OCI-LY1 (cell line): ENCODE measurements at regions not wholly inside any gene's neighbourhood (a gene's known extent, or its start where the extent isn't known, plus 50 kb on each side); places are given as distances from the start of the nearest gene placed in this dataset.

Experiments used
- H2AFZ ChIP-seq: fragments of 200-600 bp; sonication (generic), shearing (Covaris generic); 2 replicates; pipeline ENCODE4 v1.6.0; 2014; ENCODE audit warnings: antibody characterized with exemption, mild to moderate bottlenecking, low read length
- H3F3A ChIP-seq: fragments of 200-600 bp; sonication (generic), shearing (Covaris generic); 2 replicates; pipeline ENCODE4 v1.6.0; 2014; ENCODE audit warnings: mild to moderate bottlenecking, antibody characterized with exemption, low read length, moderate library complexity; ENCODE audit not compliant: insufficient read depth
- H3K27ac ChIP-seq: fragments of 200-600 bp; sonication (generic); 2 replicates; pipeline ENCODE4 v1.5.1; 2014; ENCODE audit warnings: low read length, mixed run types, mild to moderate bottlenecking, low read depth; ENCODE audit not compliant: poor library complexity, severe bottlenecking
- H3K27me3 ChIP-seq: fragments of 200-600 bp; sonication (generic); 2 replicates; pipeline ENCODE4 v1.6.0; 2014; ENCODE audit warnings: antibody characterized with exemption, mild to moderate bottlenecking, low read length, moderate library complexity; ENCODE audit not compliant: insufficient read depth
- H3K36me3 ChIP-seq: fragments of 200-600 bp; sonication (generic); 2 replicates; pipeline ENCODE4 v1.6.1; 2014; ENCODE audit warnings: mild to moderate bottlenecking, antibody characterized with exemption, low read length, moderate library complexity, mixed read lengths; ENCODE audit not compliant: insufficient read depth
- H3K4me1 ChIP-seq: fragments of 200-600 bp; sonication (generic); 2 replicates; pipeline ENCODE4 v1.5.1; 2014; ENCODE audit warnings: mild to moderate bottlenecking, low read length, moderate library complexity; ENCODE audit not compliant: insufficient read depth, severe bottlenecking
- H3K4me2 ChIP-seq: fragments of 200-600 bp; sonication (generic), shearing (Covaris generic); 2 replicates; pipeline ENCODE4 v1.6.1; 2014; ENCODE audit warnings: low read length
- H3K4me3 ChIP-seq: fragments of 200-600 bp; sonication (generic); 2 replicates; pipeline ENCODE4 v1.5.1; 2014; ENCODE audit warnings: low read length, low read depth, mild to moderate bottlenecking, mixed read lengths; ENCODE audit not compliant: poor library complexity, severe bottlenecking
- H3K79me2 ChIP-seq: fragments of 200-600 bp; shearing (Covaris generic); 2 replicates; pipeline ENCODE4 v1.6.1; 2016; ENCODE audit warnings: mixed run types, low read length, mixed read lengths; ENCODE audit not compliant: insufficient read depth
- H3K9ac ChIP-seq: fragments of 200-600 bp; sonication (generic), shearing (Covaris generic); 2 replicates; pipeline ENCODE4 v1.6.1; 2014; ENCODE audit warnings: mild to moderate bottlenecking, low read length, mixed read lengths
- H3K9me2 ChIP-seq: fragments of 200-600 bp; sonication (generic), shearing (Covaris generic); 2 replicates; pipeline ENCODE4 v1.6.1; 2014; ENCODE audit warnings: low read depth, mild to moderate bottlenecking, low read length, mixed read lengths
- H3K9me3 ChIP-seq: fragments of 200-600 bp; shearing (Covaris generic); 2 replicates; pipeline ENCODE4 v1.6.1; 2014; ENCODE audit warnings: low read length, mixed read lengths
- H4K20me1 ChIP-seq: fragments of 200-600 bp; sonication (generic), shearing (Covaris generic); 2 replicates; pipeline ENCODE4 v1.6.0; 2016; ENCODE audit warnings: mild to moderate bottlenecking, low read length; ENCODE audit not compliant: insufficient read depth
- EZH2 ChIP-seq: fragments of 200-600 bp; sonication (generic), shearing (Covaris generic); IDR thresholded peaks from 2 replicates; pipeline ENCODE4 v1.8.0; 2017; ENCODE audit warnings: borderline replicate concordance, mixed run types, mild to moderate bottlenecking, antibody characterized with exemption, low read length, moderate library complexity, mixed read lengths
- TF ChIP-seq, protein P1 (sequence below): fragments of 200-600 bp; sonication (generic), shearing (Covaris generic); IDR thresholded peaks from 2 replicates; pipeline ENCODE4 v1.5.1; 2017; ENCODE audit warnings: mild to moderate bottlenecking, antibody characterized with exemption, low read length, moderate library complexity, mixed read lengths

DNA sequence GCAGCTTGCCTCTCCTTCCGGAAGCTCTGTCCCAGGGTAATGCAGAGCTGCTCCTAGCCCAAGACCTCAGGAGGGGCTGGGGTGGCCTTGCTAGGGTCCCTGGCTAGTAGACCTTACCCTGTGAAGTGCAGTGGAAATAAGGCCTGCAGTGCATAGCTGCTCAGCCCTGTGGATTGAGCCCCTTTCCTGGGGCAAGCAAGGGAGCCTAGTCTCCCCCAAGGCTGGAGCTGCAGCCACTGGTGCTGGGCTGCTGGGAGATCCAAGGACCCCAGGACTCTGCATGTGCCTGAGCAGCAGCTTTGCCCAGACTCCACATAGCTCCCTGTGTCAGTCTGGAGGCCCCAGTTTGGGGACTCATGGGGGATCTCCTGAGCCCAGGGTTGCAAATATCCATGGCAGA lies 57.9 kb downstream of the FANCF start:
- Histone ChIP-seq H3K9me2 (no peaks in the 10 kb centered on the region), H3K4me2 (no peak overlapping the region), H3K4me1 (no peaks in the 10 kb centered on the region), H3K4me3 (no peak overlapping the region), H4K20me1 (no peaks in the 10 kb centered on the region), H3K36me3 (no peaks in the 10 kb centered on the region), H3K79me2 (no peaks in the 10 kb centered on the region), H2AFZ (no peak overlapping the region), H3K9me3 (no peaks in the 10 kb centered on the region), H3K9ac (no peak overlapping the region), H3K27me3 (no peaks in the 10 kb centered on the region), H3K27ac (no peak overlapping the region), H3F3A (no peaks in the 10 kb centered on the region)
- TF ChIP-seq, protein P1, sequence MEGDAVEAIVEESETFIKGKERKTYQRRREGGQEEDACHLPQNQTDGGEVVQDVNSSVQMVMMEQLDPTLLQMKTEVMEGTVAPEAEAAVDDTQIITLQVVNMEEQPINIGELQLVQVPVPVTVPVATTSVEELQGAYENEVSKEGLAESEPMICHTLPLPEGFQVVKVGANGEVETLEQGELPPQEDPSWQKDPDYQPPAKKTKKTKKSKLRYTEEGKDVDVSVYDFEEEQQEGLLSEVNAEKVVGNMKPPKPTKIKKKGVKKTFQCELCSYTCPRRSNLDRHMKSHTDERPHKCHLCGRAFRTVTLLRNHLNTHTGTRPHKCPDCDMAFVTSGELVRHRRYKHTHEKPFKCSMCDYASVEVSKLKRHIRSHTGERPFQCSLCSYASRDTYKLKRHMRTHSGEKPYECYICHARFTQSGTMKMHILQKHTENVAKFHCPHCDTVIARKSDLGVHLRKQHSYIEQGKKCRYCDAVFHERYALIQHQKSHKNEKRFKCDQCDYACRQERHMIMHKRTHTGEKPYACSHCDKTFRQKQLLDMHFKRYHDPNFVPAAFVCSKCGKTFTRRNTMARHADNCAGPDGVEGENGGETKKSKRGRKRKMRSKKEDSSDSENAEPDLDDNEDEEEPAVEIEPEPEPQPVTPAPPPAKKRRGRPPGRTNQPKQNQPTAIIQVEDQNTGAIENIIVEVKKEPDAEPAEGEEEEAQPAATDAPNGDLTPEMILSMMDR = no peak
- no peak for TF ChIP-seq EZH2

DNA sequence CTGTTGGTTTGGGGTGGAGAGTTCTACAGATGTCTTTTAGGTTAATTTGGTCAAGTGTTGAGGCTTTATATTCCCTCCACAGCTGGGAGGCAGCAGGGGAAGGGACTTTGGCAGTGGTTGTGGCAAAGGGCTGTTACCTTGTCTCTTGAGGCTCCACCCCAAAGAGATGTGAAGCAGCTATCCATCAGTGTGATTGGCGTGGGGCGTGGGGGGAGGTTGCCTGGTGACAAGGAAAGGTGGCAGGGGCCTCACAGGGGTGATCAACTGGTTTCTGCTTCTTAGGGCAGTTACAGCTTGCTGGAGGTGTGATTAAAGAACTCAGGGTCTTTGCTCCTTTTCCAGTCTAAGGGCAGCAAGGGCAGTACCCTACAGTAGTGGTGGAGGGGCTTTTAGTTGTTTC lies 59.3 kb downstream of the FANCF start:
- no peaks in the 10 kb centered on the region for H3K79me2 ChIP-seq
- H3K4me3 ChIP-seq = no peak overlapping the region
- H3K36me3 ChIP-seq = no peaks in the 10 kb centered on the region
- H3K27ac ChIP-seq = no peak overlapping the region
- H3K4me1 ChIP-seq = no peaks in the 10 kb centered on the region
- TF ChIP-seq, protein P1 = no peak
- TF ChIP-seq EZH2 = no peak
- no peaks in the 10 kb centered on the region for H3K27me3 ChIP-seq
- no peaks in the 10 kb centered on the region for H3F3A ChIP-seq
- H2AFZ ChIP-seq = no peak overlapping the region
- H4K20me1 ChIP-seq = no peaks in the 10 kb centered on the region
- H3K9me2 ChIP-seq = no peaks in the 10 kb centered on the region
- H3K4me2 ChIP-seq = no peak overlapping the region
- no peaks in the 10 kb centered on the region for H3K9me3 ChIP-seq
- no peak overlapping the region for H3K9ac ChIP-seq

- Histone ChIP-seq H3K9me2 (no peaks in the 10 kb centered on the region), H3K4me3 (no peak overlapping the region), H3K27me3 (no peaks in the 10 kb centered on the region), H4K20me1 (no peaks in the 10 kb centered on the region), H3K79me2 (no peaks in the 10 kb centered on the region), H2AFZ (no peak overlapping the region), H3K9me3 (no peaks in the 10 kb centered on the region), H3K36me3 (no peaks in the 10 kb centered on the region), H3K27ac (no peak overlapping the region), H3K9ac (no peak overlapping the region), H3K4me1 (no peaks in the 10 kb centered on the region), H3K4me2 (no peak overlapping the region), H3F3A (no peaks in the 10 kb centered on the region)
- TF ChIP-seq EZH2 = no peak
These were observed 64.3 kb downstream of the FANCF start for GRCh38 chr11:22561283-22561682.

DNA sequence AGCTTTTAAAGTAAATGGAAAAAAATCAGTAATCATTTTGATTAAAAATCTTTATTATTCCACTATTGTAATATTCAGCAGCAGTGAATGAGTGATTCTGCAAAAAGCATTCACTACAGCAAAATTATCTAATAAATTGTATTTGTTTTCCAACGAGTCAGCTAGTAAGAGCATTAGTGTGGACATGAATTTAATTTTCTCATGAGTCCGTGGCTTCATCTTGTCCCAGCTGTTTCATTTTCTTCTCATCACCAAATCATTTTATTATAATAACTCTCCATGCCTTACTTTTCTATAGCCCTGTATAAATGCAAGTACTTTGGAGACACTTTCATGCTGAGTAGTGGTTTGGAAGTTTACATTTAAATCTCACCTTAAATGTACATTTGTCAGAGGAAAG lies 66.2 kb downstream of the FANCF start:
- no peaks in the 10 kb centered on the region for H3F3A ChIP-seq
- no peak overlapping the region for H3K4me3 ChIP-seq
- H2AFZ ChIP-seq = no peak overlapping the region
- H3K27ac ChIP-seq = no peak overlapping the region
- no peaks in the 10 kb centered on the region for H4K20me1 ChIP-seq
- no peaks in the 10 kb centered on the region for H3K36me3 ChIP-seq
- no peak overlapping the region for H3K9ac ChIP-seq
- no peaks in the 10 kb centered on the region for H3K27me3 ChIP-seq
- TF ChIP-seq, protein P1 = no peak
- no peak for TF ChIP-seq EZH2
- H3K9me3 ChIP-seq = no peaks in the 10 kb centered on the region
- H3K4me2 ChIP-seq = no peak overlapping the region
- H3K79me2 ChIP-seq = no peaks in the 10 kb centered on the region
- no peaks in the 10 kb centered on the region for H3K4me1 ChIP-seq
- H3K9me2 ChIP-seq = no peaks in the 10 kb centered on the region
